SH-SY5Y (cell line): ENCODE measurements at regions not wholly inside any gene's neighbourhood (a gene's known extent, or its start where the extent isn't known, plus 50 kb on each side); places are given as distances from the start of the nearest gene placed in this dataset.

Source experiments
- GATA2 ChIP-seq: IDR thresholded peaks from 2 replicates; pipeline ENCODE4 v1.6.1; 2011; ENCODE audit warnings: mild to moderate bottlenecking, low read depth, low read length
- GATA3 ChIP-seq: IDR thresholded peaks from 2 replicates; pipeline ENCODE4 v1.6.1; 2011; ENCODE audit warnings: low read depth, mild to moderate bottlenecking, low read length, moderate library complexity

DNA sequence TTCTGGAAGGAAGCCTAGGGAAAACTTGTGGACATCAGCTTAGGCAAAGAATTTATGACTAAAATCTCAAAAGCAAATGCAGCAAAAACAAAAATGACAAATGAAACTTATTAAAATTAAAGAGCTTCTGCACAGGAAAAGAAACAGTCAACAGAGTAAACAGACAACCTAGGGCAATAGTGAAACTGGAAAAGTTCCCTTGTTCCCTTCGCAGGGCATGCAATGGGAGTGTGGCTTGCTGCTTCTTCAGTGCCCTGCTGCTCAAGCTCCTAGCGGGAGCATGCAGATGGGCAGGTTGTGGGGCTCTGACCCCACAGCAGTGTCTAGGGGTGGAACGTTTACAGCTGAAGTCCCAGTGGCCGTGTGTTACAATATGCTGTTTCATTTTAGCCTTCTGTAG is 1797.4 kb downstream of the NCAM2 start:
- TF ChIP-seq GATA2 (no peak), GATA3 (no peak)
